ENCODE measurements at regions not wholly inside any gene's neighbourhood (a gene's known extent, or its start where the extent isn't known, plus 50 kb on each side); places are given as distances from the start of the nearest gene placed in this dataset.

GRCh38 chr18:75525331-75525730, 97.8 kb upstream of the SMIM21 start:
- DNase-seq, result no peak

GRCh38 chr18:75524841-75525240, 97.3 kb upstream of the SMIM21 start:
- no peak for DNase-seq

DNA sequence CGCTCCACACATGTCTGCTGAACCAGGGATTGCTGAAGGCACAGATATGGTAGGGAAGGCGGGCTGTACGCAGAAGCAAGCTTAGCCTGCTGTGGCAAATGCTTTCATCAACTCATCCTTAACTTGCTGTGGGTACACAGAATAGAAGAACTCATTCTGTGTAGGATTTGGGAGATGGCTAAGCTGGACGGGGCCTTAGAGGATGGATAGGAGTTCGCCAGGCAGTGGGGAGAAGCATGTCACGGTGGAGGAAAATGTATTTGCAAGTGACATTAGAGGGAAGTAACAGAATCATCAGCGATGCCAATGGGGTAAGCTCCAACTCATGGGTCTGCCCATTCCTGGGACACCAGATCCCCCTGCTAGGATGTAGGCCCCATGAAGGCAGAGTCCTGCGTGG, 96.7 kb upstream of the SMIM21 start:
- DNase-seq, result no peak

DNA sequence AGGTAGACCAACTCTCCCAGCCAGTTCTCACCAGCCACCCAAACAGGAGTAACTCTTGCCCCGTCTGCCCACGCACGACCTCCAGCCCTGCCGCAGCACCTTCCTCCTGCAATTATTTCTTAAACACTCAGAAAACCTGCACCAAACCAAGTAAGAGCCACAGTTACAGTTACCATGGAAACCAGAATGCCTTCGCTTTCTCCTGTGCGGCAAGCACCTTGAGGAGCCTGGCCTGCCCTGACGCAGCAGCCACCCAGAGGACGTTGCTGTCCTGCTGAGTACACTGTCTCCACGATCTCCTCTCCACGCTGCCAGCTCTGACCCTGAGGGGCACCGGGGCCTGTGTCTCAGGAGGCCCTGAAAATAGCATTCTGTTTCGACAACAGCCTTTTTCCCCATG, 94.3 kb upstream of the SMIM21 start:
- no peak for DNase-seq

DNA sequence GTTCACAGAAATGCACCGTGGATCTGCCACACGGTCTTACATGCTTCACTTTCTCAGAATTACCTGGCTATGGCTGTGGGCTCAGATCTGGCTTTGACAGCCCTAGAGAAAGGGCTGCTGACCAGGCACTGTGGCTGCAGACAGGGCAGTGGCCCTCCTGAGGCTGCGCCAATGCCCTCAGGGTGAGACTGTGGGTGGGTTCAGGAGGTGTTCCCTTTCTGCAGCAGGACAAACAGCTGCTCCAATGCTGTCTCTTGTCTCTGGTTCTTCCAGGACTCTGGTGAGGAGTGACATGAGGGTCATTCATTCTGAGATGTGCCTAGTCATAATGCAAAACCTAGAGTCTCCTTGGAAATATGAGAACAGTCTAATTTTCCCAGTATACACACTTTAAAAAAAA, 90.5 kb upstream of the SMIM21 start:
- DNase-seq, result no peak

- no peak for DNase-seq
These were observed 89.8 kb upstream of the SMIM21 start for GRCh38 chr18:75517286-75517685.

DNA sequence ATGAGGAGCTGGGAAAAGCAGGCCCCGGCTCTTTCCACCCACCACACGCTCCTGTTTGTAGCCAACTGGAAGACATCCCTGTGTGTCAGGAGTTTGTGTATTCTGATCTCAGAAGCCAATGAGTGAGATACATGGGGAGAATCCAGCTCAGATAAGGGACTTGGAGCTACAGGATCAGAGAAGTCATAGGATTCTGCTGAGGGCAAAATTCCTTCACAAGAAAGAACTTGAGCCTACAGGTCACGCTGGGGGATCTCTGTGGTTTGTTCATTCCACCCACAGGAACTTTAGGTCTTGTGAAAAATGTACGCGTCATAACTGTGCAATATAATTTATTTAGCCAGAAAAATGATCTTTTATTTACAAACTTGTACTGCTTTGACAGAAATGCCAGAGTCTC, 80.1 kb upstream of the SMIM21 start:
- DNase-seq, result no peak

GRCh38 chr18:75506913-75507312, 79.4 kb upstream of the SMIM21 start:
- no peak for DNase-seq

GRCh38 chr18:75504469-75504868, 77.0 kb upstream of the SMIM21 start:
- no peak for DNase-seq

GRCh38 chr18:75503615-75504014, 76.1 kb upstream of the SMIM21 start:
- no peak for DNase-seq

GRCh38 chr18:75502286-75502685, 74.8 kb upstream of the SMIM21 start:
- no peak for DNase-seq

- no peak for DNase-seq
These were observed 73.0 kb upstream of the SMIM21 start for GRCh38 chr18:75500545-75500944.

GRCh38 chr18:75497576-75498235, 70.2 kb upstream of the SMIM21 start:
- DNase-seq, result no peak

GRCh38 chr18:75496151-75496550, 68.6 kb upstream of the SMIM21 start:
- DNase-seq, result no peak

DNA sequence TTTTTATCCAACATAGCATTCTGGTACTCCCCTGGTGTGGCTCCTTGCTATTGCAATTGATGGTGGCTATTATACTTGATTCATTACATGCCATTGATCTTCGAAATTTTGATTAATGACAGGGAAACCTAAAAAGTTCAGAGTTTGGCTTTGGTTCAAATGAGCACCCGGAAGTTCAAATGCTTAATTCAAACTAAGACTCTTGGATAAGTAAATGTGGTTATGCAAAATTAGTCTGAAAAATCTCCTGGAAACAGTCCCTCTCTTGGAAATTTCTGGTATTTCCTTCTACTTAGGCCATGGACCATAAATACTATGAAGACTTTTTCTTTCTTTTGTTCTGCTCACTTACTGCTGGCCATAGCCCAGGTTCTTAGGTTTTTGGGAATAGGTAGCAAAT, 65.3 kb upstream of the SMIM21 start:
- no peak for DNase-seq

DNA sequence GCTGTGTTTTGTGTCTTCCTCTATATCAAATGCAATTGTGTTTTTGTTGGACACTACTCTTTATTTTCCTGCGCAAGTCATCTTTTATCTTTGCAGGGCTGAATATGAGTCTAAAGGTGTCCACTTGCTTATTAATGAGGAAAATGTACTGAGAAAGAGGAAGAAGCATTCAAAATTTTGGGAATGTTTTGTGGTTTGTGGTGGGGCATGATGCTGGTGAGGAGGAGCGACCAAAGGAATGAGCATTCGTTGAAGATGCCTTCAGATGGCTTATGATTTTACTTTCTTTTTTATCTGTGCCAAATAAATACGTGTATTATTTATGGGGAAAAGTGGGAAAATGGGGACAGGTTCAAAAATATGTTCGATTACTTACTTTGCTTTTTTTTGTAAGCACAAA, 63.9 kb upstream of the SMIM21 start:
- no peak for DNase-seq

DNA sequence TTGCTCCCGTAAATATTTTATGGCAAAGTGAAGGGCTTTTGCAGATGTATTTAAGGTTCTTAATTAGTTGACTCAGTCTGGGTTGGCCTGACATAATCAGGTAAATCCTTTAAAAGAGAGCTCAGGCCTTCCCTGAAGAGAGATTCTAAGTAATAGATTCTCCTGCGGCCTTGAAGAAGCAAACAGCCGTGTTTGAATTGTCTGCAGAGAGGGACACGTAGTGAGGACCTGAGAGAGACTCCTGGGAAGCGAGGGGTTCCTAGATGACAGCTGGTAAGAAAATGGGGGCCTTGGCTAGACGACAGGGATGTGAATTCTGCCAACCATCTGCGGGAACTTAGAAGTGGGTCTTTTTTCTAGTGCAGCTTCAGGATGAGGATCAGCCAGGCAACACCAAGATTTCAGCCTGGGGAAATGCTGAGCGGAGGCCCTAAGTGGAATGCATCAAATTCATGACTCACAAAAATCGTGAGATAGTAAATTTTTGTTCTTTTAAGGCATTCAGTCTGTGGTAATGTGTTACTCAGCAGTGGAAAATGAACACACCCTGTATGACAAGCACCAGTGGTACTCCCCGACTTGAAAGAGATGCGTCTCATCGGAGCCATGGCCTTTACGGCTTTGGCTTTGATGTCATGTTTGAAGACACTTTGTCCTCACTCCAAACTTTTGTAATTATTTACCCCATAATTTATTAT, 62.1 kb upstream of the SMIM21 start:
- DNase-seq, result no peak

DNA sequence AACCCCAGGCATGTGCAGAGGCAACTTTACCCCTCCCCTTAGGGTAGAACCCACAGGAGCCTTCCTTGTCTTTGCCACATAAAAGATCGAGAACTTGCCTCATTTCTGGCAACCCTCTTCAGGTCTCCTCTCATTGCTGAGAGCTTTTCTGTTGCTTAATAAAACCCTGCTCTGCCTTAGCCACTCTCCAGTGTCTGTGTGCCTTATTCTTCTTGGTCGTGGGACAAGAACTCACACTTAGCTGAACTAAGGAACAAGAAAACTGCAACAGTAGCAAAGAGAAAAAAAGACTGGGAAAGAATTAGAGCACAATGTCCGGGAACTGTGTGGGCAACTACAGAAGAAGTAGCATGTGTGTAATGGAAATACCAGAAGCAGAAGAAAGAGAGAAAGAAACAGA, 56.2 kb upstream of the SMIM21 start:
- DNase-seq, result no peak

DNA sequence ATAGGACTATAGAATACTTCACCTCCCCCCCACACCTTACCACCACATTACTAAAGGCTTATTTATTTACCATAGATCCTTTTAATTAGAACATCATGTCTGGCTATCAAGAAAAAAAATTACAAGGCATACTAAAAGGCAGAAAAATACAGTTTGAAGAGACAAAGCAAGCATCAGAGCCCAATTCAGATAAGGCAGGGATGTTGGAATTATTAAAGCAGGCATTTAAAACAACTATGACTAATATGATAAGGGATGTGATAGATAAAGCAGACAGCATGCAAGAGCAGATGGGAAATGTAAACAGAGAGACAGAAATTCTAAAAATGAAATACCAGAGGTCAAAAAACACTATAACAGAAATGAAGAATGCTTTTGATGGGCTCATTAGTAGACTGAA, 55.4 kb upstream of the SMIM21 start:
- no peak for DNase-seq

DNA sequence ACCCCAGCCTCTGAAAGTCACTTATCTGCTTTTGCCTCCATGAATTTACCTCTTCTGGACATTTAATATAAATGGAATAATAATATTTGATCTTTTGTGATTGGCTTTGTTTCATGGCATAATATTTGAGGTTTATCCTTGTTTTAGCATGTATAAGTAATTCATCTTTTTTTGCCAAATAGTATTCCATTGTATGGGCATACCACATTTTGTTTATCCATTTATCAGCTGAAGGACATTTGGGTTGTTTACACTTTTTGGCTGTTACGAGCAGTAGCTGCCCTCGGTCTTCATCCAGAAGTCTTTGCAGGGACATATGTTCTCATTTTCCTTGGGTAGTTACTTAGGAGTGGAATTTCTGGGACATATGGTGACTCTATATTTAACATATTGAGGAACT, 53.0 kb upstream of the SMIM21 start:
- DNase-seq, result no peak

DNA sequence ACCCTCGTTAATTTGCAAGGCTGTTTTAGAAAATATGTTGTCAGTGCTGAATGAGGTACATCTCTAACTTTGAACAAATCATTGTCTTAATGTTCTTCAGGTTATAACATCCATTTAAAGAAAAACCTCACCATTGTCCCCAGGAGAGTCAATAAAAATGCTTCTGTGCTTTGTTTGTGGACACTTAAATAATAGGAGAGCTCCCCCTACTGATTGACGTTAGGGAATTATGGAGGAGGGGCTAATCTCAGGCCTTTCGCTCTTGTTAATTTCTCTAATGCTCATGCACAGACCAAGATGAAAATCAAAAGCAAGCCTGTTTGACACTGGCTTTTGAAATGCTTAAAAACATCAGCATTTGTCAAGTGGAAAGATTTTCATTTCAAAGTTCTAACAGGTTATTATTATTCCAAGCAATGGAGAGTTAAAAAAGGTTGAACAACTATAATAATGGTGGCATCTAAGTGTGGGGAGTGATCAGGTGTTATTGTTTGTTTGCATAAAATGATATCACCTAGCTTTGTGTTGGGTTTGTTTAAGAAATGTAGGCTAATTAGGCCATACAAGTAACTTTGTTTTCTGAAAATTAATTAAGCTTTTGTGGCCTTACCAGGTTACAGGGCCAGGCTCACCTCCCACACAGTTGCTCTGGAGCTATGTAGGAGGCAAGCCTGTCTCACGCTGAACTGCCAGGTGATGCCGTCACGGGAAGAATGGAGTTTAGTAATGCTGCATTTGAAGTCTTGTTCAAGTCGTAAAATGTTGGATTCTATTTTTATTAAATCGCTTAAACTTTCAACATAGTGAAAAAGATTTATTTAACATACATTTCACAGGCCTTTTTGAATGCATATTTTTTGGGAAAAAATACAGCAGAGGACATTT, 51.7 kb upstream of the SMIM21 start:
- DNase-seq, result no peak

DNA sequence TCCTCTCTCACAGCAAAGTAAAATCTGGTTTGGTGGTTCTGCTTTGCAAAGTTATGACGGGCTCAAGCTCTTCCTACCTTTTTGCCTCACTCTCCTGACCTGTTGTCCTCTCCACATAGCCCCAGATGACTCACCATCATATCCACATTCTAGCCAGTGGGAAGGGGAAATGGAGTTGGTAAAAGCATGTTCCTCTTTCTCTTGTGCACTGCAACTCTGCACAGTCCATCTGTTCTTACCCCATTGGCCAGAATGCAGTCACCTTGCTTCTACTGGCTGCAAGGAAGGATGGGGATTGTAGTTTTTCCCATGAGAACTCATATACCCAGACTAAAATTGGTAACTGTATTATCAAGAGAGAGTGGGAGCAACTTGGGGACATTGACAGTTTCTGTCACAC, 50.4 kb upstream of the SMIM21 start:
- no peak for DNase-seq

Data from stimulated activated CD4-positive, alpha-beta T cell treated with anti-CD3 and anti-CD28 coated beads, Interleukin-2, amount 100 ng/mL, for 24 hours (primary cell).